ENCODE measurements at regions not wholly inside any gene's neighbourhood (a gene's known extent, or its start where the extent isn't known, plus 50 kb on each side); places are given as distances from the start of the nearest gene placed in this dataset.

- H3K4me3 ChIP-seq = no peak overlapping the region
- CTCF ChIA-PET = interaction anchor here (0.7 to 2.4 kb wide), 6 partner anchors 10 to 292 kb away, joined by 3 to 21 read pairs (median 4); no protein-coding TSS in a partner anchor
- no peak overlapping the region for H3K4me2 ChIP-seq
- FAIRE-seq = no peak
- H3K4me1 ChIP-seq = no peaks in the 10 kb centered on the region
- no peak for DNase-seq (ENCODE audit: low read depth in 1 of 2, low spot score in 1 of 2)
- 22% methylated on average over 6 of the region's 6 CpGs for WGBS (ENCODE audit: missing lambda C conversion rate)
- ATAC-seq = no peak
- TF ChIP-seq MYC (IDR thresholded peaks at IDR 0.05; ENCODE audit: borderline replicate concordance, low read length) (no peak), EP300 (IDR thresholded peaks at IDR 0.05) (no peak), CHD2 (IDR thresholded peaks at IDR 0.05; ENCODE audit: low read length, partially characterized antibody) (no peak), JUNB (IDR thresholded peaks at IDR 0.05) (no peak), TFCP2L1 (CRISPR knock-in tag; IDR thresholded peaks at IDR 0.05) (no peak), ZSCAN20 (CRISPR knock-in tag; IDR thresholded peaks at IDR 0.05) (no peak), FOSB (CRISPR knock-in tag; IDR thresholded peaks at IDR 0.05) (no peak), HDAC2 (IDR thresholded peaks at IDR 0.05) (no peak), ZNF302 (CRISPR knock-in tag; IDR thresholded peaks at IDR 0.05) (no peak), BCL3 (IDR thresholded peaks at IDR 0.05) (no peak), NPAS2 (CRISPR knock-in tag; IDR thresholded peaks at IDR 0.05; ENCODE audit: borderline replicate concordance) (no peak), ESRRA (IDR thresholded peaks at IDR 0.05; ENCODE audit: borderline replicate concordance, low read length) (no peak), REST (IDR thresholded peaks at IDR 0.05) (no peak)
- no peaks in the 10 kb centered on the region for H3K9me3 ChIP-seq
- POLR2A ChIA-PET = no interaction called here
- no peak overlapping the region for H3K27ac ChIP-seq
These were observed 168.0 kb upstream of the FOXF1 start for GRCh38 chr16:86342161-86342834.

GRCh38 chr16:86343027-86343795, 167.1 kb upstream of the FOXF1 start:
- Histone ChIP-seq H3K4me2 (no peak overlapping the region), H3K4me1 (no peaks in the 10 kb centered on the region), H3K4me3 (no peak overlapping the region), H3K9me3 (no peaks in the 10 kb centered on the region), H3K27ac (no peak overlapping the region)
- no peak for TF ChIP-seq JUNB (IDR thresholded peaks at IDR 0.05)
- no peak for TF ChIP-seq POLR2AphosphoS2 (conservative IDR thresholded peaks at IDR 0.05; ENCODE audit: low read length)
- TF ChIP-seq EP300 (IDR thresholded peaks at IDR 0.05) = no peak
- TF ChIP-seq NPAS2 (CRISPR knock-in tag; IDR thresholded peaks at IDR 0.05; ENCODE audit: borderline replicate concordance) = no peak
- TF ChIP-seq E2F6 (IDR thresholded peaks at IDR 0.05; ENCODE audit: borderline replicate concordance, low read depth) = no peak
- no peak for TF ChIP-seq EHF (CRISPR knock-in tag; IDR thresholded peaks at IDR 0.05)
- TF ChIP-seq HES2 (IDR thresholded peaks at IDR 0.05) = no peak
- no peak for TF ChIP-seq CHD2 (IDR thresholded peaks at IDR 0.05; ENCODE audit: low read length, partially characterized antibody)
- TF ChIP-seq HOXA7 (CRISPR knock-in tag; IDR thresholded peaks at IDR 0.05) = no peak
- no peak for TF ChIP-seq MAX (IDR thresholded peaks at IDR 0.05)
- TF ChIP-seq MAFK (IDR thresholded peaks at IDR 0.05; ENCODE audit: partially characterized antibody) = no peak
- no peak for TF ChIP-seq RCOR1 (IDR thresholded peaks at IDR 0.05; ENCODE audit: low read depth, low read length)
- no peak for TF ChIP-seq MAZ (IDR thresholded peaks at IDR 0.05; ENCODE audit: borderline replicate concordance, low read depth, low read length)
- TF ChIP-seq KDM5A (IDR thresholded peaks at IDR 0.05) = no peak
- TF ChIP-seq CBX8 (IDR thresholded peaks at IDR 0.05) = no peak
- TF ChIP-seq POLR2A (IDR thresholded peaks at IDR 0.05; ENCODE audit: low read length) = no peak
- TF ChIP-seq RARB (CRISPR knock-in tag; IDR thresholded peaks at IDR 0.05) = no peak
- TF ChIP-seq JUN (IDR thresholded peaks at IDR 0.05) = no peak
- DNase-seq (ENCODE audit: low read depth in 1 of 2, low spot score in 1 of 2) (no peak), ATAC-seq (no peak), FAIRE-seq (no peak)
- ChIA-PET CTCF (interaction anchor here (1.1 to 2.4 kb wide), 4 partner anchors 9 to 175 kb away, joined by 3 to 21 read pairs (median 3); no protein-coding TSS in a partner anchor), POLR2A (no interaction called here)
- WGBS (ENCODE audit: missing lambda C conversion rate) = 36% methylated on average over 22 of the region's 25 CpGs

All from A549 (cell line).